IMR-90 (cell line): ENCODE measurements at regions not wholly inside any gene's neighbourhood (a gene's known extent, or its start where the extent isn't known, plus 50 kb on each side); places are given as distances from the start of the nearest gene placed in this dataset.

ENCODE experiments used
- ATAC-seq: fragments of 200-7000 bp; cut with Tn5 transposase; 2 replicates; pipeline ENCODE4 v1.9.1; 2020; ENCODE audit warnings: low read depth, mild to moderate bottlenecking, moderate library complexity
- BruUV-seq: library from RNA; stranded (reverse); fragments of 400-500 nt; replicated peaks from 2 replicates; lab custom pipeline; 2021; lab: Mats Ljungman, UMichigan
- CTCF ChIA-PET: fragments of 300-600 bp; formaldehyde crosslinking; extraction: SDS; loops from one replicate; lab custom pipeline; 2021; ENCODE audit warnings: antibody characterized with exemption; lab: Yijun Ruan, JAX
- POLR2A ChIA-PET: fragments of 300-600 bp; sonication (Branson Sonifier 250); formaldehyde crosslinking; loops from one replicate; lab custom pipeline; 2022; ENCODE audit warnings: antibody characterized with exemption; ENCODE audit not compliant: unreplicated experiment; lab: Charles Lee
- DNase-seq: peaks from one replicate; pipeline ENCODE4 v3.0.0; 2013
- H2AFZ ChIP-seq: replicated peaks from 2 replicates; pipeline ENCODE3; 2013; ENCODE audit warnings: low read length, mild to moderate bottlenecking; ENCODE audit not compliant: poor library complexity
- H2AK5ac ChIP-seq: 2 replicates; pipeline ENCODE4 v1.6.1; 2013; ENCODE audit warnings: low read depth, low read length, inconsistent platforms
- H2AK9ac ChIP-seq: replicated peaks from 2 replicates; pipeline ENCODE3; 2013; ENCODE audit warnings: mild to moderate bottlenecking, low read depth, low read length, moderate library complexity; ENCODE audit not compliant: poor library complexity
- H2BK120ac ChIP-seq: 2 replicates; pipeline ENCODE4 v1.6.1; 2013; ENCODE audit warnings: low read depth, low read length, inconsistent platforms
- H2BK15ac ChIP-seq: 3 replicates; pipeline ENCODE4 v1.6.1; 2013; ENCODE audit warnings: low read depth, low read length, inconsistent platforms
- H2BK20ac ChIP-seq: 2 replicates; pipeline ENCODE4 v1.6.1; 2013; ENCODE audit warnings: low read depth, mild to moderate bottlenecking, inconsistent platforms, low read length, moderate library complexity
- H2BK5ac ChIP-seq: 2 replicates; pipeline ENCODE4 v1.6.1; 2013; ENCODE audit warnings: mild to moderate bottlenecking, low read depth, low read length, inconsistent platforms; ENCODE audit not compliant: poor library complexity, severe bottlenecking
- H3K14ac ChIP-seq: replicated peaks from 2 replicates; pipeline ENCODE4 v1.6.1; 2013; ENCODE audit warnings: low read depth, low read length, inconsistent platforms
- H3K18ac ChIP-seq: 2 replicates; pipeline ENCODE4 v1.6.1; 2013; ENCODE audit warnings: low read depth, low read length, control low read depth
- H3K23ac ChIP-seq: 2 replicates; pipeline ENCODE4 v1.6.1; 2013; ENCODE audit warnings: low read depth, low read length, inconsistent platforms
- H3K27ac ChIP-seq: 2 replicates; pipeline ENCODE4 v1.5.1; 2013; ENCODE audit warnings: mild to moderate bottlenecking, control low read depth, low read length; ENCODE audit not compliant: insufficient read depth
- H3K27me3 ChIP-seq: 2 replicates; pipeline ENCODE4 v1.6.1; 2013; ENCODE audit warnings: low read length; ENCODE audit not compliant: control insufficient read depth, insufficient read depth
- H3K36me3 ChIP-seq: 2 replicates; pipeline ENCODE4 v1.6.1; 2013; ENCODE audit warnings: low read length, mixed read lengths; ENCODE audit not compliant: control insufficient read depth, insufficient read depth
- H3K4ac ChIP-seq: 2 replicates; pipeline ENCODE4 v1.6.1; 2013; ENCODE audit warnings: low read depth, low read length, inconsistent platforms
- H3K4me1 ChIP-seq: 2 replicates; pipeline ENCODE4 v1.6.1; 2013; ENCODE audit warnings: low read length, mixed read lengths; ENCODE audit not compliant: control insufficient read depth, insufficient read depth
- H3K4me2 ChIP-seq: 2 replicates; pipeline ENCODE4 v1.6.1; 2013; ENCODE audit warnings: low read depth, mild to moderate bottlenecking, control low read depth, low read length, moderate library complexity
- H3K4me3 ChIP-seq: 2 replicates; pipeline ENCODE4 v1.5.1; 2013; ENCODE audit warnings: low read depth, mild to moderate bottlenecking, control low read depth, low read length, moderate library complexity; ENCODE audit not compliant: insufficient read depth
- H3K56ac ChIP-seq: 2 replicates; pipeline ENCODE4 v1.6.1; 2013; ENCODE audit warnings: low read length, inconsistent platforms; ENCODE audit not compliant: insufficient read depth; ENCODE audit errors: extremely low read depth
- H3K79me1 ChIP-seq, 2 experiments: 2 replicates each; pipeline ENCODE4 v1.6.1; 2013; ENCODE audit warnings: low read length in 2 of 2, inconsistent platforms in 1 of 2, low read depth in 1 of 2
- H3K9ac ChIP-seq: 2 replicates; pipeline ENCODE4 v1.6.1; 2013; ENCODE audit warnings: low read depth, low read length, control low read depth
- H3K9me1 ChIP-seq: 2 replicates; pipeline ENCODE4 v1.6.1; 2013; ENCODE audit warnings: low read length, inconsistent platforms; ENCODE audit not compliant: insufficient read depth
- H3K9me3 ChIP-seq: 2 replicates; pipeline ENCODE4 v1.6.1; 2013; ENCODE audit warnings: low read length; ENCODE audit not compliant: control insufficient read depth, insufficient read depth
- H4K20me1 ChIP-seq: 2 replicates; pipeline ENCODE4 v1.6.1; 2013; ENCODE audit warnings: low read length, inconsistent platforms; ENCODE audit not compliant: insufficient read depth
- H4K5ac ChIP-seq: 2 replicates; pipeline ENCODE4 v1.6.1; 2013; ENCODE audit warnings: mild to moderate bottlenecking, low read depth, low read length, control low read depth
- H4K8ac ChIP-seq, 2 experiments: 2 replicates each; pipeline ENCODE4 v1.6.1; 2013; ENCODE audit warnings: low read depth in 2 of 2, low read length in 2 of 2, control low read depth in 1 of 2, inconsistent platforms in 1 of 2
- H4K91ac ChIP-seq: 2 replicates; pipeline ENCODE4 v1.6.1; 2013; ENCODE audit warnings: low read depth, low read length, inconsistent platforms; ENCODE audit not compliant: insufficient read depth
- BHLHE40 ChIP-seq: fragments of 150-350 bp; IDR thresholded peaks from 2 replicates; pipeline ENCODE4 v1.6.1; 2016; ENCODE audit warnings: mild to moderate bottlenecking, low read depth, low read length
- CEBPB ChIP-seq: IDR thresholded peaks from 2 replicates; pipeline ENCODE4 v1.6.1; 2012; ENCODE audit warnings: low read depth, low read length, improper control_type of control experiment
- CHD1 ChIP-seq: IDR thresholded peaks from 2 replicates; pipeline ENCODE4 v1.6.1; 2012; ENCODE audit warnings: low read depth, low read length, improper control_type of control experiment
- FOS ChIP-seq: fragments of 150-350 bp; IDR thresholded peaks from 2 replicates; pipeline ENCODE4 v1.6.1; 2016; ENCODE audit warnings: low read depth, low read length
- MAFK ChIP-seq: IDR thresholded peaks from 2 replicates; pipeline ENCODE4 v1.6.1; 2012; ENCODE audit warnings: low read depth, low read length, improper control_type of control experiment
- MAZ ChIP-seq: IDR thresholded peaks from 2 replicates; pipeline ENCODE4 v1.6.1; 2012; ENCODE audit warnings: low read depth, mild to moderate bottlenecking, low read length, improper control_type of control experiment, moderate library complexity, borderline replicate concordance
- MXI1 ChIP-seq: IDR thresholded peaks from 2 replicates; pipeline ENCODE4 v1.6.1; 2012; ENCODE audit warnings: low read depth, mild to moderate bottlenecking, low read length, moderate library complexity, borderline replicate concordance
- NFE2L2 ChIP-seq: fragments of 150-350 bp; IDR thresholded peaks from 2 replicates; pipeline ENCODE4 v1.6.1; 2016; ENCODE audit warnings: low read depth, mild to moderate bottlenecking, low read length
- POLR2A ChIP-seq: IDR thresholded peaks from 2 replicates; pipeline ENCODE4 v1.6.1; 2012; ENCODE audit warnings: mild to moderate bottlenecking, low read depth, low read length
- RAD21 ChIP-seq: IDR thresholded peaks from 2 replicates; pipeline ENCODE4 v1.6.1; 2012; ENCODE audit warnings: low read length, improper control_type of control experiment
- RCOR1 ChIP-seq: IDR thresholded peaks from 2 replicates; pipeline ENCODE4 v1.6.1; 2012; ENCODE audit warnings: mild to moderate bottlenecking, low read length, improper control_type of control experiment; ENCODE audit not compliant: insufficient replicate concordance
- RFX5 ChIP-seq: IDR thresholded peaks from 2 replicates; pipeline ENCODE4 v1.8.0; 2012; ENCODE audit warnings: low read depth, mild to moderate bottlenecking, low read length, moderate library complexity
- SMC3 ChIP-seq: fragments of 150-350 bp; IDR thresholded peaks from 2 replicates; pipeline ENCODE4 v1.6.1; 2016; ENCODE audit warnings: low read depth, mild to moderate bottlenecking, antibody characterized with exemption, low read length, moderate library complexity
- WGBS, 2 experiments: methylation state at CpG; one replicate each; pipeline versions ENCODE4 v1.1.5 to v1.1.7; 2013; ENCODE audit warnings: missing lambda C conversion rate in 2 of 2; ENCODE audit not compliant: insufficient read length in 1 of 2; ENCODE audit errors: extremely low coverage in 2 of 2; 5-methylcytosine and 5-hydroxymethylcytosine counted together
- dilution Hi-C: fragments of 300-500 bp; cut with HindIII; formaldehyde crosslinking; loops from one replicate; pipeline ENCODE4 v1.14.3; 2018; ENCODE audit warnings: low sequenced_read_pairs; ENCODE audit not compliant: unreplicated experiment
- in situ Hi-C: fragments of 300-500 bp; cut with MboI; formaldehyde crosslinking; loops from 3 replicates; pipeline ENCODE4 v1.14.3; 2019; ENCODE audit warnings: low sequenced_read_pairs, inconsistent platforms, mixed read lengths
- intact Hi-C: fragments of 100-400 bp; cut with micrococcal nuclease; formaldehyde crosslinking; loops from 2 replicates; pipeline ENCODE4 v1.10.0; 2022
- TF ChIP-seq, protein P1 (sequence below): fragments of 150-350 bp; IDR thresholded peaks from 2 replicates; pipeline ENCODE4 v1.6.1; 2016; ENCODE audit warnings: low read depth, mild to moderate bottlenecking, low read length, moderate library complexity, borderline replicate concordance
- TF ChIP-seq, protein P2 (sequence below): conservative IDR thresholded peaks from 2 replicates; pipeline ENCODE4 v1.5.1; 2012; ENCODE audit warnings: mild to moderate bottlenecking, low read depth, low read length, improper control_type of control experiment
- TF ChIP-seq, protein P3 (sequence below): fragments of 150-350 bp; IDR thresholded peaks from 2 replicates; pipeline ENCODE4 v1.6.1; 2017; ENCODE audit warnings: mild to moderate bottlenecking, antibody characterized with exemption, low read length, low read depth

DNA sequence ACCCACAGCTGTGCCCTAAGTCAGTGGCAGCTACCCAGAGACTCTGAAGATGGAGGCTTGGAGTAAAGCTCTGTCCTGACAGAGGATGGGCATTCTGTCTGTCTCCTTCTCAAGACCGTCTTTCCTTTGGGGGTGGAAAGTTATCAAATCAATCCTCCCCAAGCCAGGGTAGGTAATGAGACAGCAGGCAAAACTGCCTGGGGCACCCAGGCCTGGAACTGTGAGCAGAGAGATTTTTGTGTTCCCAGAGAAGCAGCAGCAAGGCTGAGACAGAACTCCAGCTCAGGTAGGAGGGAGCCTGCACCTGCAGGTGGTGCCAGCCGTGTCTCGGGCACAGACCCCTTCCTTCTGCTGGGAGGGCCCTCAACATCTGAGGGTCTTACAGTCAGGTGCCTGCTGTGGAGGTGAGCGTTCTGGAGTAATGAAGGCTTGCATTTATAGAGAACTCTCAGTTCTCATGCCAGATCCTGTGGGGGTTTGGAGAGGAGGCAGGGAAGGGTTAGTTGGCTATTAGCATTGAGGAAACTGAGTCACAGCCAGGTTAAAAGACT is 95.6 kb downstream of the RIPK4 start:
- Histone ChIP-seq H2AFZ (no peak overlapping the region), H2AK9ac (no peak overlapping the region), H2BK20ac (no peak overlapping the region), H3K56ac (no peak overlapping the region), H3K9me3 (no peaks in the 10 kb centered on the region), H3K9me1 (peaks cover 5% of the 10 kb centered on the region), H2BK15ac (no peak overlapping the region), H3K23ac (no peak overlapping the region), H2BK5ac (no peak overlapping the region), H3K4me2 (no peak overlapping the region), H3K4ac (no peak overlapping the region), H4K20me1 (no peaks in the 10 kb centered on the region), H3K79me1 (no peaks in the 10 kb centered on the region), H3K18ac (no peak overlapping the region), H3K9ac (no peak overlapping the region), H2AK5ac (no peak overlapping the region), H4K91ac (no peak overlapping the region), H2BK120ac (no peak overlapping the region), H3K27me3 (peaks cover 14% of the 10 kb centered on the region), H3K36me3 (no peaks in the 10 kb centered on the region), H3K14ac (no peak overlapping the region), H4K5ac (no peak overlapping the region), H3K27ac (no peak overlapping the region), H4K8ac (no peak overlapping the region), H3K4me1 (no peaks in the 10 kb centered on the region), H3K4me3 (no peak overlapping the region)
- no peak for DNase-seq
- BruUV-seq, result no TSS peak
- no CpG with 5 or more reads among the region's 4 CpGs for WGBS, 2 experiments
- dilution Hi-C loops (no loop called here), intact Hi-C loops (no loop called here), in situ Hi-C loops (no loop called here)
- TF ChIP-seq, protein P1, sequence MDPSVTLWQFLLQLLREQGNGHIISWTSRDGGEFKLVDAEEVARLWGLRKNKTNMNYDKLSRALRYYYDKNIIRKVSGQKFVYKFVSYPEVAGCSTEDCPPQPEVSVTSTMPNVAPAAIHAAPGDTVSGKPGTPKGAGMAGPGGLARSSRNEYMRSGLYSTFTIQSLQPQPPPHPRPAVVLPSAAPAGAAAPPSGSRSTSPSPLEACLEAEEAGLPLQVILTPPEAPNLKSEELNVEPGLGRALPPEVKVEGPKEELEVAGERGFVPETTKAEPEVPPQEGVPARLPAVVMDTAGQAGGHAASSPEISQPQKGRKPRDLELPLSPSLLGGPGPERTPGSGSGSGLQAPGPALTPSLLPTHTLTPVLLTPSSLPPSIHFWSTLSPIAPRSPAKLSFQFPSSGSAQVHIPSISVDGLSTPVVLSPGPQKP, result no peak
- no peak for TF ChIP-seq POLR2A
- no peak for TF ChIP-seq MAFK
- TF ChIP-seq NFE2L2, result no peak
- no peak for TF ChIP-seq SMC3
- no peak for TF ChIP-seq CHD1
- no peak for TF ChIP-seq RCOR1
- no peak for TF ChIP-seq CEBPB
- TF ChIP-seq, protein P2, sequence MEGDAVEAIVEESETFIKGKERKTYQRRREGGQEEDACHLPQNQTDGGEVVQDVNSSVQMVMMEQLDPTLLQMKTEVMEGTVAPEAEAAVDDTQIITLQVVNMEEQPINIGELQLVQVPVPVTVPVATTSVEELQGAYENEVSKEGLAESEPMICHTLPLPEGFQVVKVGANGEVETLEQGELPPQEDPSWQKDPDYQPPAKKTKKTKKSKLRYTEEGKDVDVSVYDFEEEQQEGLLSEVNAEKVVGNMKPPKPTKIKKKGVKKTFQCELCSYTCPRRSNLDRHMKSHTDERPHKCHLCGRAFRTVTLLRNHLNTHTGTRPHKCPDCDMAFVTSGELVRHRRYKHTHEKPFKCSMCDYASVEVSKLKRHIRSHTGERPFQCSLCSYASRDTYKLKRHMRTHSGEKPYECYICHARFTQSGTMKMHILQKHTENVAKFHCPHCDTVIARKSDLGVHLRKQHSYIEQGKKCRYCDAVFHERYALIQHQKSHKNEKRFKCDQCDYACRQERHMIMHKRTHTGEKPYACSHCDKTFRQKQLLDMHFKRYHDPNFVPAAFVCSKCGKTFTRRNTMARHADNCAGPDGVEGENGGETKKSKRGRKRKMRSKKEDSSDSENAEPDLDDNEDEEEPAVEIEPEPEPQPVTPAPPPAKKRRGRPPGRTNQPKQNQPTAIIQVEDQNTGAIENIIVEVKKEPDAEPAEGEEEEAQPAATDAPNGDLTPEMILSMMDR, result no peak
- no peak for TF ChIP-seq FOS
- TF ChIP-seq MXI1, result no peak
- no peak for TF ChIP-seq BHLHE40
- TF ChIP-seq RFX5, result no peak
- no peak for TF ChIP-seq MAZ
- TF ChIP-seq, protein P3, sequence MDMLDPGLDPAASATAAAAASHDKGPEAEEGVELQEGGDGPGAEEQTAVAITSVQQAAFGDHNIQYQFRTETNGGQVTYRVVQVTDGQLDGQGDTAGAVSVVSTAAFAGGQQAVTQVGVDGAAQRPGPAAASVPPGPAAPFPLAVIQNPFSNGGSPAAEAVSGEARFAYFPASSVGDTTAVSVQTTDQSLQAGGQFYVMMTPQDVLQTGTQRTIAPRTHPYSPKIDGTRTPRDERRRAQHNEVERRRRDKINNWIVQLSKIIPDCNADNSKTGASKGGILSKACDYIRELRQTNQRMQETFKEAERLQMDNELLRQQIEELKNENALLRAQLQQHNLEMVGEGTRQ, result no peak
- TF ChIP-seq RAD21, result no peak
- ATAC-seq, result no peak
- CTCF ChIA-PET, result no interaction called here
- POLR2A ChIA-PET, result no interaction called here
